GM23338 (cell line): ENCODE measurements at regions not wholly inside any gene's neighbourhood (a gene's known extent, or its start where the extent isn't known, plus 50 kb on each side); places are given as distances from the start of the nearest gene placed in this dataset.

Experiments used
- ATAC-seq: fragments of 200-7000 bp; cut with Tn5 transposase; 3 replicates; pipeline ENCODE4 v1.9.1; 2020
- DNase-seq: peaks from one replicate; pipeline ENCODE4 v3.0.0-alpha.2; 2015; ENCODE audit warnings: low spot score
- H2AFZ ChIP-seq: fragments of 200-600 bp; sonication (generic); 2 replicates; pipeline ENCODE4 v1.8.0; 2016; ENCODE audit warnings: antibody characterized with exemption, mild to moderate bottlenecking, moderate library complexity
- H3F3A ChIP-seq: fragments of 200-600 bp; sonication (generic); replicated peaks from 2 replicates; pipeline ENCODE4 v1.8.0; 2017; ENCODE audit warnings: antibody characterized with exemption, mixed run types, low read depth
- H3K27ac ChIP-seq: fragments of 200-600 bp; sonication (generic); 2 replicates; pipeline ENCODE4 v1.6.1; 2016; ENCODE audit warnings: low read depth
- H3K27me3 ChIP-seq: fragments of 200-600 bp; sonication (generic); 2 replicates; pipeline ENCODE4 v1.8.0; 2016; ENCODE audit warnings: mild to moderate bottlenecking, mixed run types, moderate library complexity; ENCODE audit not compliant: insufficient read depth
- H3K36me3 ChIP-seq: fragments of 200-600 bp; sonication (generic); 2 replicates; pipeline ENCODE4 v1.8.0; 2016; ENCODE audit warnings: mild to moderate bottlenecking; ENCODE audit not compliant: insufficient read depth
- H3K4me1 ChIP-seq: fragments of 200-600 bp; sonication (generic); 2 replicates; pipeline ENCODE4 v1.8.0; 2016; ENCODE audit warnings: mild to moderate bottlenecking, moderate library complexity; ENCODE audit not compliant: insufficient read depth
- H3K4me2 ChIP-seq: fragments of 200-600 bp; sonication (generic); 2 replicates; pipeline ENCODE4 v1.7.1; 2017; ENCODE audit warnings: mixed run types
- H3K4me3 ChIP-seq: fragments of 200-600 bp; sonication (generic); 2 replicates; pipeline ENCODE4 v1.6.1; 2016; ENCODE audit warnings: mixed run types
- H3K79me2 ChIP-seq: fragments of 200-600 bp; sonication (generic); replicated peaks from 2 replicates; pipeline ENCODE4 v1.8.0; 2017; ENCODE audit warnings: mild to moderate bottlenecking; ENCODE audit not compliant: insufficient read depth
- H3K9me2 ChIP-seq: fragments of 200-600 bp; sonication (generic); 2 replicates; pipeline ENCODE4 v1.8.0; 2017; ENCODE audit not compliant: insufficient read depth
- H4K20me1 ChIP-seq: fragments of 200-600 bp; sonication (generic); replicated peaks from 2 replicates; pipeline ENCODE4 v1.8.0; 2017; ENCODE audit warnings: mild to moderate bottlenecking; ENCODE audit not compliant: insufficient read depth
- H3K27ac Mint-ChIP-seq: 2 replicates; pipeline ENCODE4 v1.8.0; 2020; ENCODE audit warnings: inconsistent platforms, mild to moderate bottlenecking, moderate library complexity, mixed read lengths
- H3K27me3 Mint-ChIP-seq: 3 replicates; pipeline ENCODE4 v1.8.0; 2022; ENCODE audit warnings: low read depth, mild to moderate bottlenecking, moderate library complexity, mixed read lengths, inconsistent platforms; ENCODE audit not compliant: insufficient read depth, poor library complexity
- H3K36me3 Mint-ChIP-seq: 3 replicates; pipeline ENCODE4 v1.8.0; 2021; ENCODE audit warnings: low read depth, mild to moderate bottlenecking, inconsistent platforms, moderate library complexity, mixed read lengths
- H3K4me1 Mint-ChIP-seq: 3 replicates; pipeline ENCODE4 v1.8.0; 2020; ENCODE audit warnings: mild to moderate bottlenecking, inconsistent platforms, mixed read lengths
- H3K4me3 Mint-ChIP-seq: 3 replicates; pipeline ENCODE4 v1.8.0; 2021; ENCODE audit warnings: moderate library complexity, mild to moderate bottlenecking, inconsistent platforms, mixed read lengths
- H3K9me3 Mint-ChIP-seq: 3 replicates; pipeline ENCODE4 v1.8.0; 2020; ENCODE audit warnings: moderate library complexity, mild to moderate bottlenecking, inconsistent platforms, mixed read lengths
- CREB1 ChIP-seq: fragments of 250-450 bp; sonication (Bioruptor Pico); IDR thresholded peaks from 2 replicates; pipeline ENCODE4 v1.5.0; 2020; ENCODE audit warnings: low read depth, mild to moderate bottlenecking, moderate library complexity
- EZH2 ChIP-seq: fragments of 200-600 bp; sonication (generic); IDR thresholded peaks from one replicate; pipeline ENCODE4 v1.8.0; 2017; ENCODE audit warnings: antibody characterized with exemption, mild to moderate bottlenecking, low read depth; ENCODE audit not compliant: unreplicated experiment
- EZH2phosphoT487 ChIP-seq: fragments of 200-600 bp; sonication (generic); IDR thresholded peaks from one replicate; pipeline ENCODE4 v1.8.1; 2018; ENCODE audit warnings: antibody characterized with exemption; ENCODE audit not compliant: unreplicated experiment
- JUNB ChIP-seq: IDR thresholded peaks from one replicate; pipeline ENCODE4 v1.6.1; 2016; ENCODE audit warnings: antibody characterized with exemption; ENCODE audit not compliant: unreplicated experiment
- NANOG ChIP-seq: IDR thresholded peaks from 2 replicates; pipeline ENCODE4 v1.6.1; 2016; ENCODE audit warnings: antibody characterized with exemption, borderline replicate concordance
- POLR2AphosphoS5 ChIP-seq: IDR thresholded peaks from 2 replicates; pipeline ENCODE4 v1.6.1; 2016; ENCODE audit warnings: antibody characterized with exemption, low read depth
- STAT1 ChIP-seq: IDR thresholded peaks from one replicate; pipeline ENCODE4 v1.6.1; 2016; ENCODE audit warnings: antibody characterized with exemption; ENCODE audit not compliant: unreplicated experiment
- ZNF114 ChIP-seq: fragments of 250-450 bp; sonication (Bioruptor Pico); IDR thresholded peaks from 2 replicates; pipeline ENCODE4 v1.5.0; 2020; ENCODE audit warnings: mild to moderate bottlenecking, moderate library complexity
- ZNF331 ChIP-seq: fragments of 250-450 bp; sonication (Bioruptor Pico); IDR thresholded peaks from 2 replicates; pipeline ENCODE4 v1.5.0; 2020; ENCODE audit warnings: low read depth, mild to moderate bottlenecking, moderate library complexity
- TF ChIP-seq, protein P1 (sequence below): IDR thresholded peaks from one replicate; pipeline ENCODE4 v1.6.1; 2018; ENCODE audit warnings: antibody characterized with exemption; ENCODE audit not compliant: unreplicated experiment
- TF ChIP-seq, protein P2 (sequence below): IDR thresholded peaks from 2 replicates; pipeline ENCODE4 v1.6.1; 2016; ENCODE audit warnings: antibody characterized with exemption
- TF ChIP-seq, protein P3 (sequence below), 2 experiments: fragments of 200-600 bp in 1 of 2; sonication (generic) in 1 of 2; conservative IDR thresholded peaks; 2 replicates each; pipeline versions ENCODE4 v1.5.1 to v1.6.1; 2016 to 2017; ENCODE audit warnings: antibody characterized with exemption in 2 of 2, low read depth in 2 of 2, mild to moderate bottlenecking in 2 of 2, moderate library complexity in 1 of 2
- TF ChIP-seq, protein P4 (sequence below): fragments of 250-450 bp; sonication (Bioruptor Pico); IDR thresholded peaks from 2 replicates; pipeline ENCODE4 v1.5.0; 2020; ENCODE audit warnings: mild to moderate bottlenecking, moderate library complexity

DNA sequence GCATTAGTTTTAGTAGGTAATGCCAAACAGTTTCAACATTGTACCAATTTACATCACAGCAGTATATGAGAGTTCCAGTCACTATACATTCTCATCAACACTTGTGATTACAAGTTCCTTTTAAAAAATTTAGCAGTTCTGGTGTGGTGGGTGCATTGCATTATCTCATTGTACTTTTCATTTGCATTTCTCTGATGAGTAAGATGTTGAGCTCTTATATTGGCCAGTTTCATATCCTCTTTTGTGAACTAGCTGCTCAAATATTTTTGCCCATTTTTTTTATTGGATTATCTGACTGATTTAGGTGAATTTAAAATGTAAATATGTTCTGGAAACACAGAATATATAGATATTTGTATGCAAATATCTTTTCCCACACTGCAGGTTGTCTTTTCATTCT lies 160.9 kb upstream of the NR3C1 start:
- Histone ChIP-seq H3K4me3 (no peak overlapping the region), H2AFZ (no peak overlapping the region), H3K27me3 (no peaks in the 10 kb centered on the region), H3K4me2 (no peak overlapping the region), H3K4me1 (no peaks in the 10 kb centered on the region), H3K9me2 (no peaks in the 10 kb centered on the region), H3F3A (no peaks in the 10 kb centered on the region), H3K79me2 (no peaks in the 10 kb centered on the region), H4K20me1 (no peaks in the 10 kb centered on the region), H3K36me3 (no peaks in the 10 kb centered on the region), H3K27ac (no peak overlapping the region)
- Mint-ChIP-seq H3K9me3 (no peaks in the 10 kb centered on the region), H3K36me3 (no peaks in the 10 kb centered on the region), H3K27me3 (peaks cover 4% of the 10 kb centered on the region), H3K4me1 (peaks cover 3% of the 10 kb centered on the region; the same call in 1 of the 3 replicates), H3K4me3 (no peak overlapping the region), H3K27ac (no peak overlapping the region)
- TF ChIP-seq EZH2 (no peak), STAT1 (no peak), EZH2phosphoT487 (no peak), ZNF114 (no peak), POLR2AphosphoS5 (no peak), NANOG (no peak), JUNB (no peak), ZNF331 (CRISPR knock-in tag) (no peak), CREB1 (no peak)
- TF ChIP-seq, protein P1, sequence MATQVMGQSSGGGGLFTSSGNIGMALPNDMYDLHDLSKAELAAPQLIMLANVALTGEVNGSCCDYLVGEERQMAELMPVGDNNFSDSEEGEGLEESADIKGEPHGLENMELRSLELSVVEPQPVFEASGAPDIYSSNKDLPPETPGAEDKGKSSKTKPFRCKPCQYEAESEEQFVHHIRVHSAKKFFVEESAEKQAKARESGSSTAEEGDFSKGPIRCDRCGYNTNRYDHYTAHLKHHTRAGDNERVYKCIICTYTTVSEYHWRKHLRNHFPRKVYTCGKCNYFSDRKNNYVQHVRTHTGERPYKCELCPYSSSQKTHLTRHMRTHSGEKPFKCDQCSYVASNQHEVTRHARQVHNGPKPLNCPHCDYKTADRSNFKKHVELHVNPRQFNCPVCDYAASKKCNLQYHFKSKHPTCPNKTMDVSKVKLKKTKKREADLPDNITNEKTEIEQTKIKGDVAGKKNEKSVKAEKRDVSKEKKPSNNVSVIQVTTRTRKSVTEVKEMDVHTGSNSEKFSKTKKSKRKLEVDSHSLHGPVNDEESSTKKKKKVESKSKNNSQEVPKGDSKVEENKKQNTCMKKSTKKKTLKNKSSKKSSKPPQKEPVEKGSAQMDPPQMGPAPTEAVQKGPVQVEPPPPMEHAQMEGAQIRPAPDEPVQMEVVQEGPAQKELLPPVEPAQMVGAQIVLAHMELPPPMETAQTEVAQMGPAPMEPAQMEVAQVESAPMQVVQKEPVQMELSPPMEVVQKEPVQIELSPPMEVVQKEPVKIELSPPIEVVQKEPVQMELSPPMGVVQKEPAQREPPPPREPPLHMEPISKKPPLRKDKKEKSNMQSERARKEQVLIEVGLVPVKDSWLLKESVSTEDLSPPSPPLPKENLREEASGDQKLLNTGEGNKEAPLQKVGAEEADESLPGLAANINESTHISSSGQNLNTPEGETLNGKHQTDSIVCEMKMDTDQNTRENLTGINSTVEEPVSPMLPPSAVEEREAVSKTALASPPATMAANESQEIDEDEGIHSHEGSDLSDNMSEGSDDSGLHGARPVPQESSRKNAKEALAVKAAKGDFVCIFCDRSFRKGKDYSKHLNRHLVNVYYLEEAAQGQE, result no peak
- TF ChIP-seq, protein P2, sequence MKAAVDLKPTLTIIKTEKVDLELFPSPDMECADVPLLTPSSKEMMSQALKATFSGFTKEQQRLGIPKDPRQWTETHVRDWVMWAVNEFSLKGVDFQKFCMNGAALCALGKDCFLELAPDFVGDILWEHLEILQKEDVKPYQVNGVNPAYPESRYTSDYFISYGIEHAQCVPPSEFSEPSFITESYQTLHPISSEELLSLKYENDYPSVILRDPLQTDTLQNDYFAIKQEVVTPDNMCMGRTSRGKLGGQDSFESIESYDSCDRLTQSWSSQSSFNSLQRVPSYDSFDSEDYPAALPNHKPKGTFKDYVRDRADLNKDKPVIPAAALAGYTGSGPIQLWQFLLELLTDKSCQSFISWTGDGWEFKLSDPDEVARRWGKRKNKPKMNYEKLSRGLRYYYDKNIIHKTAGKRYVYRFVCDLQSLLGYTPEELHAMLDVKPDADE, result no peak
- TF ChIP-seq, protein P3, sequence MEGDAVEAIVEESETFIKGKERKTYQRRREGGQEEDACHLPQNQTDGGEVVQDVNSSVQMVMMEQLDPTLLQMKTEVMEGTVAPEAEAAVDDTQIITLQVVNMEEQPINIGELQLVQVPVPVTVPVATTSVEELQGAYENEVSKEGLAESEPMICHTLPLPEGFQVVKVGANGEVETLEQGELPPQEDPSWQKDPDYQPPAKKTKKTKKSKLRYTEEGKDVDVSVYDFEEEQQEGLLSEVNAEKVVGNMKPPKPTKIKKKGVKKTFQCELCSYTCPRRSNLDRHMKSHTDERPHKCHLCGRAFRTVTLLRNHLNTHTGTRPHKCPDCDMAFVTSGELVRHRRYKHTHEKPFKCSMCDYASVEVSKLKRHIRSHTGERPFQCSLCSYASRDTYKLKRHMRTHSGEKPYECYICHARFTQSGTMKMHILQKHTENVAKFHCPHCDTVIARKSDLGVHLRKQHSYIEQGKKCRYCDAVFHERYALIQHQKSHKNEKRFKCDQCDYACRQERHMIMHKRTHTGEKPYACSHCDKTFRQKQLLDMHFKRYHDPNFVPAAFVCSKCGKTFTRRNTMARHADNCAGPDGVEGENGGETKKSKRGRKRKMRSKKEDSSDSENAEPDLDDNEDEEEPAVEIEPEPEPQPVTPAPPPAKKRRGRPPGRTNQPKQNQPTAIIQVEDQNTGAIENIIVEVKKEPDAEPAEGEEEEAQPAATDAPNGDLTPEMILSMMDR (conservative IDR thresholded peaks at IDR 0.05; ENCODE audit: low read depth in 2 of 2), result no peak
- TF ChIP-seq, protein P4, sequence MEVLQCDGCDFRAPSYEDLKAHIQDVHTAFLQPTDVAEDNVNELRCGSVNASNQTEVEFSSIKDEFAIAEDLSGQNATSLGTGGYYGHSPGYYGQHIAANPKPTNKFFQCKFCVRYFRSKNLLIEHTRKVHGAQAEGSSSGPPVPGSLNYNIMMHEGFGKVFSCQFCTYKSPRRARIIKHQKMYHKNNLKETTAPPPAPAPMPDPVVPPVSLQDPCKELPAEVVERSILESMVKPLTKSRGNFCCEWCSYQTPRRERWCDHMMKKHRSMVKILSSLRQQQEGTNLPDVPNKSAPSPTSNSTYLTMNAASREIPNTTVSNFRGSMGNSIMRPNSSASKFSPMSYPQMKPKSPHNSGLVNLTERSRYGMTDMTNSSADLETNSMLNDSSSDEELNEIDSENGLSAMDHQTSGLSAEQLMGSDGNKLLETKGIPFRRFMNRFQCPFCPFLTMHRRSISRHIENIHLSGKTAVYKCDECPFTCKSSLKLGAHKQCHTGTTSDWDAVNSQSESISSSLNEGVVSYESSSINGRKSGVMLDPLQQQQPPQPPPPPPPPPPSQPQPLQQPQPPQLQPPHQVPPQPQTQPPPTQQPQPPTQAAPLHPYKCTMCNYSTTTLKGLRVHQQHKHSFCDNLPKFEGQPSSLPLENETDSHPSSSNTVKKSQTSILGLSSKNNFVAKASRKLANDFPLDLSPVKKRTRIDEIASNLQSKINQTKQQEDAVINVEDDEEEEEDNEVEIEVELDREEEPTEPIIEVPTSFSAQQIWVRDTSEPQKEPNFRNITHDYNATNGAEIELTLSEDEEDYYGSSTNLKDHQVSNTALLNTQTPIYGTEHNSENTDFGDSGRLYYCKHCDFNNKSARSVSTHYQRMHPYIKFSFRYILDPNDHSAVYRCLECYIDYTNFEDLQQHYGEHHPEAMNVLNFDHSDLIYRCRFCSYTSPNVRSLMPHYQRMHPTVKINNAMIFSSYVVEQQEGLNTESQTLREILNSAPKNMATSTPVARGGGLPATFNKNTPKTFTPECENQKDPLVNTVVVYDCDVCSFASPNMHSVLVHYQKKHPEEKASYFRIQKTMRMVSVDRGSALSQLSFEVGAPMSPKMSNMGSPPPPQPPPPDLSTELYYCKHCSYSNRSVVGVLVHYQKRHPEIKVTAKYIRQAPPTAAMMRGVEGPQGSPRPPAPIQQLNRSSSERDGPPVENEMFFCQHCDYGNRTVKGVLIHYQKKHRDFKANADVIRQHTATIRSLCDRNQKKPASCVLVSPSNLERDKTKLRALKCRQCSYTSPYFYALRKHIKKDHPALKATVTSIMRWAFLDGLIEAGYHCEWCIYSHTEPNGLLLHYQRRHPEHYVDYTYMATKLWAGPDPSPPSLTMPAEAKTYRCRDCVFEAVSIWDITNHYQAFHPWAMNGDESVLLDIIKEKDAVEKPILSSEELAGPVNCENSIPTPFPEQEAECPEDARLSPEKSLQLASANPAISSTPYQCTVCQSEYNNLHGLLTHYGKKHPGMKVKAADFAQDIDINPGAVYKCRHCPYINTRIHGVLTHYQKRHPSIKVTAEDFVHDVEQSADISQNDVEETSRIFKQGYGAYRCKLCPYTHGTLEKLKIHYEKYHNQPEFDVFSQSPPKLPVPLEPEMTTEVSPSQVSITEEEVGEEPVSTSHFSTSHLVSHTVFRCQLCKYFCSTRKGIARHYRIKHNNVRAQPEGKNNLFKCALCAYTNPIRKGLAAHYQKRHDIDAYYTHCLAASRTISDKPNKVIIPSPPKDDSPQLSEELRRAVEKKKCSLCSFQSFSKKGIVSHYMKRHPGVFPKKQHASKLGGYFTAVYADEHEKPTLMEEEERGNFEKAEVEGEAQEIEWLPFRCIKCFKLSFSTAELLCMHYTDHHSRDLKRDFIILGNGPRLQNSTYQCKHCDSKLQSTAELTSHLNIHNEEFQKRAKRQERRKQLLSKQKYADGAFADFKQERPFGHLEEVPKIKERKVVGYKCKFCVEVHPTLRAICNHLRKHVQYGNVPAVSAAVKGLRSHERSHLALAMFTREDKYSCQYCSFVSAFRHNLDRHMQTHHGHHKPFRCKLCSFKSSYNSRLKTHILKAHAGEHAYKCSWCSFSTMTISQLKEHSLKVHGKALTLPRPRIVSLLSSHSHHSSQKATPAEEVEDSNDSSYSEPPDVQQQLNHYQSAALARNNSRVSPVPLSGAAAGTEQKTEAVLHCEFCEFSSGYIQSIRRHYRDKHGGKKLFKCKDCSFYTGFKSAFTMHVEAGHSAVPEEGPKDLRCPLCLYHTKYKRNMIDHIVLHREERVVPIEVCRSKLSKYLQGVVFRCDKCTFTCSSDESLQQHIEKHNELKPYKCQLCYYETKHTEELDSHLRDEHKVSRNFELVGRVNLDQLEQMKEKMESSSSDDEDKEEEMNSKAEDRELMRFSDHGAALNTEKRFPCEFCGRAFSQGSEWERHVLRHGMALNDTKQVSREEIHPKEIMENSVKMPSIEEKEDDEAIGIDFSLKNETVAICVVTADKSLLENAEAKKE, result no peak
- ATAC-seq, result no peak
- no peak for DNase-seq
